Esophagus squamous epithelium (tissue), 4 donors: ENCODE measurements at regions not wholly inside any gene's neighbourhood (a gene's known extent, or its start where the extent isn't known, plus 50 kb on each side); places are given as distances from the start of the nearest gene placed in this dataset.

ENCODE experiments used
- CTCF ChIP-seq, 6 experiments: fragments of 450-650 bp in 4 of 6; fragments of 200-600 bp in 2 of 6; sonication (generic) in 2 of 6; IDR thresholded peaks; one replicate each; pipeline ENCODE4 v1.5.1; 2016 to 2019; ENCODE audit warnings: antibody characterized with exemption in 6 of 6, mild to moderate bottlenecking in 4 of 6, moderate library complexity in 4 of 6
- POLR2A ChIP-seq, 4 donors: fragments of 450-650 bp; IDR thresholded peaks; one replicate each; pipeline ENCODE4 v1.6.1; 2017; ENCODE audit warnings: antibody characterized with exemption in 4 of 4, mild to moderate bottlenecking in 4 of 4, moderate library complexity in 3 of 4

- TF ChIP-seq POLR2A (IDR thresholded peaks at IDR 0.05) (no peak), CTCF (IDR thresholded peaks at IDR 0.05) (no peak)
Measured at GRCh38 chr9:95724253-95724991, 151.1 kb upstream of the ERCC6L2 start.
